ENCODE measurements at regions not wholly inside any gene's neighbourhood (a gene's known extent, or its start where the extent isn't known, plus 50 kb on each side); places are given as distances from the start of the nearest gene placed in this dataset.

GRCh38 chr11:30153008-30153407, 77.8 kb upstream of the FSHB start (continued):
- TF ChIP-seq CTCF (conservative IDR thresholded peaks at IDR 0.05; ENCODE audit: low read depth in 2 of 2) (no peak), STAT1 (IDR thresholded peaks at IDR 0.05; ENCODE audit: unreplicated experiment) (no peak), ZNF462 (CRISPR knock-in tag; IDR thresholded peaks at IDR 0.05) (no peak), JUNB (IDR thresholded peaks at IDR 0.05; ENCODE audit: unreplicated experiment) (no peak), ZNF331 (CRISPR knock-in tag; IDR thresholded peaks at IDR 0.05; ENCODE audit: low read depth) (no peak), ZNF114 (CRISPR knock-in tag; IDR thresholded peaks at IDR 0.05) (no peak)

GRCh38 chr11:30155428-30155827, 75.4 kb upstream of the FSHB start:
- Histone ChIP-seq H3K79me2 (replicated peaks; ENCODE audit: insufficient read depth) (no peaks in the 10 kb centered on the region), H3K4me1 (ENCODE audit: insufficient read depth) (no peaks in the 10 kb centered on the region; the same call in 1 of the 2 replicates), H3K4me3 (no peak overlapping the region), H3K4me2 (no peak overlapping the region), H3K27ac (ENCODE audit: low read depth) (no peak overlapping the region), H4K20me1 (replicated peaks; ENCODE audit: insufficient read depth) (no peaks in the 10 kb centered on the region), H3K36me3 (ENCODE audit: insufficient read depth) (no peaks in the 10 kb centered on the region), H2AFZ (no peak overlapping the region), H3K9me2 (ENCODE audit: insufficient read depth) (no peaks in the 10 kb centered on the region), H3K27me3 (ENCODE audit: insufficient read depth) (no peaks in the 10 kb centered on the region), H3F3A (replicated peaks; ENCODE audit: low read depth) (no peaks in the 10 kb centered on the region)
- Mint-ChIP-seq H3K27me3 (ENCODE audit: insufficient read depth, low read depth, poor library complexity) (peaks cover 1% of the 10 kb centered on the region), H3K36me3 (ENCODE audit: low read depth) (no peaks in the 10 kb centered on the region), H3K4me3 (no peak overlapping the region), H3K4me1 (peaks cover 10% of the 10 kb centered on the region), H3K9me3 (no peaks in the 10 kb centered on the region; the same call in 2 of the 3 replicates), H3K27ac (no peak overlapping the region)
- ATAC-seq (no peak), DNase-seq (ENCODE audit: low spot score) (no peak)
- no peak for TF ChIP-seq REST (IDR thresholded peaks at IDR 0.05; ENCODE audit: unreplicated experiment)

Measured in GM23338 (cell line).